DND-41 (cell line): ENCODE measurements at regions not wholly inside any gene's neighbourhood (a gene's known extent, or its start where the extent isn't known, plus 50 kb on each side); places are given as distances from the start of the nearest gene placed in this dataset.

ENCODE experiments used
- CTCF ChIP-seq: IDR thresholded peaks from 2 replicates; pipeline ENCODE4 v1.5.1; 2012; ENCODE audit warnings: borderline replicate concordance, low read length, moderate library complexity, mild to moderate bottlenecking; ENCODE audit not compliant: poor library complexity, severe bottlenecking; ENCODE audit errors: extremely low read depth
- EZH2 ChIP-seq: IDR thresholded peaks from 3 replicates; pipeline ENCODE4 v1.6.1; 2012; ENCODE audit warnings: borderline replicate concordance, low read depth, mild to moderate bottlenecking, moderate library complexity, low read length, inconsistent platforms; ENCODE audit not compliant: severe bottlenecking

DNA sequence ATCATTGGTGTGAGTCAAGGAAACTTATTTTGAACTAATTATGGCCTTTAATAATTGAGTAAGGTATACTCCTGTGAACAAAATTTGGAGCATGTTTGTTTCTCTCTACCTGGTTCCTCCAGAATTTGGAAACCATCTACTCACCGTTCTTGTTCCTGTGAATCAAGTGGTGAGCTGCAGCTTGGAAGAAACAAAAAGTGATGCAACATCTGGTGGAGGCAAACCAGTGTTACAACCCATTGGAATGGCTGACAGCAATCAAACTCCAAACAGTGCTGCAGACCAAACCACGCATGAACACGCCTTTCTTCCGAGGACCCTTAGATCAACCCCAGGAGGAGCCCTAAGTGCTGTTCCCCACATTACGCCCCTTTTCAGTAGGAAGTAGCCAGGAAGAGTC, 104.7 kb upstream of the VASH1 start:
- TF ChIP-seq CTCF (no peak), EZH2 (no peak)
